ENCODE measurements at regions not wholly inside any gene's neighbourhood (a gene's known extent, or its start where the extent isn't known, plus 50 kb on each side); places are given as distances from the start of the nearest gene placed in this dataset.

- DNase-seq (ENCODE audit: insufficient read length) (no peak), FAIRE-seq (no peak)
- no peak for TF ChIP-seq POLR2AphosphoS5 (IDR thresholded peaks at IDR 0.05; ENCODE audit: low read depth, low read length)
Observed at GRCh38 chr5:74192606-74193299, 447.8 kb downstream of the ENC1 start.

DNA sequence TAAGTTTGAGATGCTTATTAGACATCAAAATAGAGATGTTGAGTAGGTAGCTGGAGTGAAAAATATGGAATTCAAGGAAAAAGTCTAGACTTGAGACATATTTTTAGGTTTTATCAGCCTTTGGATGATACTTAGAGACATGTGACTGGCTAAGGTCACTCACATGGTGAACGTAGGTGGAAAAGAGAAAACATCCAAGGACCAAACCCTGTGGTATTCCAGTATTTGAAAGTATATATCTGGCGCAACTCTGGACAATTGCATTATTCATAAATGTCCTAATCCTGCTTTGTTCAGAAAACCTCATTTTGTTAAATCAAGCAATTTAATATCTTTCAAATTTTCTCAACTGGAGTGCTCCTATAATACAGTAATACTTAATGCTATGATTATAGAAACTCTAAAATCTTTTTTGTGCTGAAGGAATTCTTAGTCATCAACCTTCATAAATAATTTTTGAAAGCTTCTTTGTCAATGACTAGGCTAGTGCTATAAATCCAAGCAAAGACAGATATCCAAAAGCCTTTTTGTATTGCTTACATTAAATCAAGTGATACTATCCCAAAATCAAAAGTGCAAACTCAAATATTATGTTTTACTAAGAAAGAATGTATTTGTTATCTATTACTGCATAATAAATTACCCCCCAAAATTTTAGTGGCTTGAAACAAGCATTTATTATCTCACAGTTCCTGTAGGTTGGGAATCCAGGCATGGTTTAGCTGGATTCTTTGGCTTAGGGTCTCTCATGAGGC, 452.0 kb downstream of the ENC1 start:
- DNase-seq (ENCODE audit: insufficient read length): no peak
- FAIRE-seq: no peak
- TF ChIP-seq TAF1 (IDR thresholded peaks at IDR 0.05; ENCODE audit: borderline replicate concordance, low read depth, low read length) (no peak), POLR2AphosphoS5 (IDR thresholded peaks at IDR 0.05; ENCODE audit: low read depth, low read length) (no peak), POLR2A (IDR thresholded peaks at IDR 0.05; ENCODE audit: low read depth, low read length) (no peak)

GRCh38 chr5:74187757-74188156, 452.8 kb downstream of the ENC1 start:
- DNase-seq (ENCODE audit: insufficient read length): no peak
- TF ChIP-seq TAF1 (IDR thresholded peaks at IDR 0.05; ENCODE audit: borderline replicate concordance, low read depth, low read length): no peak
- TF ChIP-seq POLR2AphosphoS5 (IDR thresholded peaks at IDR 0.05; ENCODE audit: low read depth, low read length): no peak
- no peak for TF ChIP-seq POLR2A (IDR thresholded peaks at IDR 0.05; ENCODE audit: low read depth, low read length)
- no peak for FAIRE-seq

GRCh38 chr5:74186356-74187315, 453.9 kb downstream of the ENC1 start:
- DNase-seq (ENCODE audit: insufficient read length) (no peak), FAIRE-seq (no peak)
- TF ChIP-seq POLR2AphosphoS5 (IDR thresholded peaks at IDR 0.05; ENCODE audit: low read depth, low read length) (no peak), TAF1 (IDR thresholded peaks at IDR 0.05; ENCODE audit: borderline replicate concordance, low read depth, low read length) (no peak), POLR2A (IDR thresholded peaks at IDR 0.05; ENCODE audit: low read depth, low read length) (no peak)

DNA sequence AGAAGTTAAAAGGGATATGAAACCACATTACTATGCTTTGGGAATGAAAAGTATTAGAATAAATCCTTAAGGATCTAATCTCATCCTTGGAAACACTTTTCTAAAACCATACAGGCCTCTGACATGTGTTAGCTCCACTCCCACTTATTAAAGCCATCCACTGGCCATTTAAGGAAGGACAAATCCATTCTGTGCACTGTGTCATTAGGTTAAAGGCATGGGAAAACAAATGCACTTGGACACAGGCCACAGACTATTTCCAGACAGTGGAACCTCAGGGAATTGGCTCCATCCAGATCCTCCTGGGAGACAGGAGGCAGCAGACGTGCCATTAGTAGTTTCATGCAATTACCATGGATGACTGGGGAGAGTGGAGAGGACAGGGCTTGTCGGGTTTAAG, 454.9 kb downstream of the ENC1 start:
- TF ChIP-seq POLR2AphosphoS5 (IDR thresholded peaks at IDR 0.05; ENCODE audit: low read depth, low read length): no peak
- TF ChIP-seq POLR2A (IDR thresholded peaks at IDR 0.05; ENCODE audit: low read depth, low read length): no peak
- no peak for TF ChIP-seq TAF1 (IDR thresholded peaks at IDR 0.05; ENCODE audit: borderline replicate concordance, low read depth, low read length)
- DNase-seq (ENCODE audit: insufficient read length) (no peak), FAIRE-seq (no peak)

DNA sequence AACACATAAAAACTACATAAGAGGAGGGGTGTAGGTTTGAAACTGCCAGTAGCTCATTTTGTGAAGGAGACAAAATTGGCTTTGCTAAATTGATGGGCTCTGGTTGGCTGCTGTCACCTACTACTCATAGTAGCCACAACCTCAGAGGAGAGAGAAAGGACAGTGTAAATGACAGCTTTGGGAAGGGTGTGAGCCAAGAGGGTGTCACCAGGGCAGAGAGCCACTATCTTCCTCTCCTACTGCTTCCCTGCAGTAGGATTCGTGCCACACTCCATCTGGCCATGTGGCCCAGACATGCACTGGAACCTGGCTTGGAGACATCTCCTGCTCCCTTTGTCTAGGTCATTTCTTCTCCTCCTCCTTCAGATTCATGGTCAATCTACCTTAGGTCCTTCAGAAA, 455.9 kb downstream of the ENC1 start:
- FAIRE-seq: no peak
- no peak for TF ChIP-seq TAF1 (IDR thresholded peaks at IDR 0.05; ENCODE audit: borderline replicate concordance, low read depth, low read length)
- no peak for TF ChIP-seq POLR2AphosphoS5 (IDR thresholded peaks at IDR 0.05; ENCODE audit: low read depth, low read length)
- TF ChIP-seq POLR2A (IDR thresholded peaks at IDR 0.05; ENCODE audit: low read depth, low read length): no peak
- DNase-seq (ENCODE audit: insufficient read length): no peak

- no peak for FAIRE-seq
- TF ChIP-seq TAF1 (IDR thresholded peaks at IDR 0.05; ENCODE audit: borderline replicate concordance, low read depth, low read length): no peak
- TF ChIP-seq POLR2A (IDR thresholded peaks at IDR 0.05; ENCODE audit: low read depth, low read length): no peak
- no peak for TF ChIP-seq POLR2AphosphoS5 (IDR thresholded peaks at IDR 0.05; ENCODE audit: low read depth, low read length)
- no peak for DNase-seq (ENCODE audit: insufficient read length)
Observed at GRCh38 chr5:74183041-74183440, 457.5 kb downstream of the ENC1 start.

GRCh38 chr5:74182603-74183002, 457.9 kb downstream of the ENC1 start:
- no peak for FAIRE-seq
- no peak for DNase-seq (ENCODE audit: insufficient read length)
- TF ChIP-seq POLR2A (IDR thresholded peaks at IDR 0.05; ENCODE audit: low read depth, low read length) (no peak), TAF1 (IDR thresholded peaks at IDR 0.05; ENCODE audit: borderline replicate concordance, low read depth, low read length) (no peak), POLR2AphosphoS5 (IDR thresholded peaks at IDR 0.05; ENCODE audit: low read depth, low read length) (no peak)

- FAIRE-seq (no peak), DNase-seq (ENCODE audit: insufficient read length) (no peak)
- no peak for TF ChIP-seq TAF1 (IDR thresholded peaks at IDR 0.05; ENCODE audit: borderline replicate concordance, low read depth, low read length)
- TF ChIP-seq POLR2AphosphoS5 (IDR thresholded peaks at IDR 0.05; ENCODE audit: low read depth, low read length): no peak
- no peak for TF ChIP-seq POLR2A (IDR thresholded peaks at IDR 0.05; ENCODE audit: low read depth, low read length)
Observed at GRCh38 chr5:74179701-74180100, 460.8 kb downstream of the ENC1 start.

GRCh38 chr5:74179179-74179578, 461.3 kb downstream of the ENC1 start:
- DNase-seq (ENCODE audit: insufficient read length) (no peak), FAIRE-seq (no peak)
- TF ChIP-seq POLR2AphosphoS5 (IDR thresholded peaks at IDR 0.05; ENCODE audit: low read depth, low read length) (no peak), POLR2A (IDR thresholded peaks at IDR 0.05; ENCODE audit: low read depth, low read length) (no peak), TAF1 (IDR thresholded peaks at IDR 0.05; ENCODE audit: borderline replicate concordance, low read depth, low read length) (no peak)

- DNase-seq (ENCODE audit: insufficient read length) (no peak), FAIRE-seq (no peak)
- TF ChIP-seq POLR2A (IDR thresholded peaks at IDR 0.05; ENCODE audit: low read depth, low read length) (no peak), POLR2AphosphoS5 (IDR thresholded peaks at IDR 0.05; ENCODE audit: low read depth, low read length) (no peak), TAF1 (IDR thresholded peaks at IDR 0.05; ENCODE audit: borderline replicate concordance, low read depth, low read length) (no peak)
Observed at GRCh38 chr5:74177961-74178360, 462.6 kb downstream of the ENC1 start.
